GM11168 (cell line): ENCODE measurements at regions not wholly inside any gene's neighbourhood (a gene's known extent, or its start where the extent isn't known, plus 50 kb on each side); places are given as distances from the start of the nearest gene placed in this dataset.

Source experiments
- in situ Hi-C: fragments of 300-500 bp; cut with MboI; formaldehyde crosslinking; loops from one replicate; pipeline ENCODE4 v1.12.0; 2022; ENCODE audit warnings: low sequenced_read_pairs; ENCODE audit not compliant: unreplicated experiment

GRCh38 chr12:125193376-125194152 lies 128.3 kb downstream of the AACS start:
- in situ Hi-C loops: loop anchor here (25.0 kb wide), 1 partner anchor 194 kb away; no protein-coding TSS in a partner anchor

GRCh38 chr12:125194163-125194773 lies 129.0 kb downstream of the AACS start:
- in situ Hi-C loops: loop anchor here (25.0 kb wide), 1 partner anchor 193 kb away; no protein-coding TSS in a partner anchor

GRCh38 chr12:125194987-125195386 lies 129.8 kb downstream of the AACS start:
- in situ Hi-C loops: loop anchor here (25.0 kb wide), 1 partner anchor 192 kb away; no protein-coding TSS in a partner anchor

GRCh38 chr12:125197326-125197725 lies 132.1 kb downstream of the AACS start:
- in situ Hi-C loops: loop anchor here (25.0 kb wide), 1 partner anchor 190 kb away; no protein-coding TSS in a partner anchor

GRCh38 chr12:125198652-125199051 lies 133.4 kb downstream of the AACS start:
- in situ Hi-C loops: loop anchor here (25.0 kb wide), 1 partner anchor 189 kb away; no protein-coding TSS in a partner anchor

GRCh38 chr12:125201090-125201489 lies 135.9 kb downstream of the AACS start:
- in situ Hi-C loops: no loop called here

GRCh38 chr12:125201940-125202339 lies 136.7 kb downstream of the AACS start:
- in situ Hi-C loops: no loop called here

- in situ Hi-C loops: no loop called here
These were observed 137.2 kb downstream of the AACS start for GRCh38 chr12:125202421-125202820.

GRCh38 chr12:125203145-125203765 lies 138.0 kb downstream of the AACS start:
- in situ Hi-C loops: no loop called here

- in situ Hi-C loops: no loop called here
These were observed 140.2 kb downstream of the AACS start for GRCh38 chr12:125205386-125205785.

GRCh38 chr12:125206711-125207110 lies 141.5 kb downstream of the AACS start:
- in situ Hi-C loops: no loop called here

- in situ Hi-C loops: no loop called here
These were observed 143.1 kb downstream of the AACS start for GRCh38 chr12:125208334-125208733.

- in situ Hi-C loops: no loop called here
These were observed 143.7 kb downstream of the AACS start for GRCh38 chr12:125208942-125209341.

GRCh38 chr12:125210104-125210755 lies 145.0 kb downstream of the AACS start:
- in situ Hi-C loops: no loop called here

- in situ Hi-C loops: no loop called here
These were observed 146.2 kb downstream of the AACS start for GRCh38 chr12:125211464-125211863.

- in situ Hi-C loops: no loop called here
These were observed 149.1 kb downstream of the AACS start for GRCh38 chr12:125214289-125214688.

GRCh38 chr12:125216756-125217155 lies 151.5 kb downstream of the AACS start:
- in situ Hi-C loops: no loop called here

- in situ Hi-C loops: no loop called here
These were observed 152.1 kb downstream of the AACS start for GRCh38 chr12:125217308-125217707.

GRCh38 chr12:125218952-125219351 lies 153.7 kb downstream of the AACS start:
- in situ Hi-C loops: no loop called here

GRCh38 chr12:125220404-125221273 lies 155.4 kb downstream of the AACS start:
- in situ Hi-C loops: no loop called here
